ENCODE measurements at regions not wholly inside any gene's neighbourhood (a gene's known extent, or its start where the extent isn't known, plus 50 kb on each side); places are given as distances from the start of the nearest gene placed in this dataset.

GRCh38 chr14:66032800-66033199 lies 453.4 kb upstream of the CCDC196 start:
- Histone ChIP-seq H3K27ac (ENCODE audit: low read depth in 2 of 2, low read length in 1 of 2) (no peak overlapping the region), H3F3A (replicated peaks; ENCODE audit: insufficient read depth) (no peaks in the 10 kb centered on the region)
- CTCF ChIA-PET = no interaction called here

GRCh38 chr14:66036547-66036946 lies 449.6 kb upstream of the CCDC196 start:
- DNase-seq = no peak
- 10% methylated on average over 2 of the region's 2 CpGs for WGBS (ENCODE audit: low lambda C conversion rate)
- Histone ChIP-seq H3K9me3 (no peaks in the 10 kb centered on the region; the same call in 1 of the 2 replicates), H3K9ac (no peak overlapping the region), H3F3A (replicated peaks; ENCODE audit: insufficient read depth) (no peaks in the 10 kb centered on the region), H3K79me2 (ENCODE audit: insufficient read depth) (no peaks in the 10 kb centered on the region), H2AFZ (ENCODE audit: low read depth) (no peak overlapping the region), H3K27ac (ENCODE audit: low read depth in 2 of 2, low read length in 1 of 2) (no peak overlapping the region), H4K20me1 (ENCODE audit: insufficient read depth) (no peaks in the 10 kb centered on the region), H3K9me2 (no peaks in the 10 kb centered on the region), H3K27me3 (ENCODE audit: insufficient read depth) (no peaks in the 10 kb centered on the region), H3K4me3 (ENCODE audit: low read depth in 2 of 2, low read length in 1 of 2) (no peak overlapping the region), H3K4me2 (no peak overlapping the region), H3K4me1 (ENCODE audit: control insufficient read depth in 1 of 2, insufficient read depth in 2 of 2, low read depth in 1 of 2, low read length in 1 of 2) (no peaks in the 10 kb centered on the region), H3K36me3 (replicated peaks in 1 of 2; ENCODE audit: control insufficient read depth in 1 of 2, insufficient read depth in 2 of 2, low read length in 1 of 2) (no peaks in the 10 kb centered on the region)
- POLR2A ChIA-PET = no interaction called here
- no peak for TF ChIP-seq USF1 (IDR thresholded peaks at IDR 0.05; ENCODE audit: borderline replicate concordance, low read depth)
- no peak for TF ChIP-seq RAD21 (IDR thresholded peaks at IDR 0.05; ENCODE audit: low read length)
- CTCF ChIA-PET = interaction anchor here (0.8 to 1.8 kb wide), 3 partner anchors 9 to 85 kb away, joined by 3 to 6 read pairs (median 3); no protein-coding TSS in a partner anchor

More at GRCh38 chr14:66032800-66033199, 453.4 kb upstream of the CCDC196 start:
- Histone ChIP-seq H3K9me2 (no peaks in the 10 kb centered on the region), H3K9me3 (no peaks in the 10 kb centered on the region; the same call in 1 of the 2 replicates), H4K20me1 (ENCODE audit: insufficient read depth) (no peaks in the 10 kb centered on the region), H3K79me2 (ENCODE audit: insufficient read depth) (no peaks in the 10 kb centered on the region), H3K36me3 (replicated peaks in 1 of 2; ENCODE audit: control insufficient read depth in 1 of 2, insufficient read depth in 2 of 2, low read length in 1 of 2) (no peaks in the 10 kb centered on the region), H3K27me3 (ENCODE audit: insufficient read depth) (no peaks in the 10 kb centered on the region), H3K4me1 (ENCODE audit: control insufficient read depth in 1 of 2, insufficient read depth in 2 of 2, low read depth in 1 of 2, low read length in 1 of 2) (no peaks in the 10 kb centered on the region), H2AFZ (ENCODE audit: low read depth) (no peak overlapping the region), H3K4me2 (no peak overlapping the region), H3K9ac (no peak overlapping the region), H3K4me3 (ENCODE audit: low read depth in 2 of 2, low read length in 1 of 2) (no peak overlapping the region)
- TF ChIP-seq RCOR1 (IDR thresholded peaks at IDR 0.05; ENCODE audit: low read length) (no peak), GATA2 (CRISPR knock-in tag; IDR thresholded peaks at IDR 0.05) (no peak), POLR2AphosphoS5 (IDR thresholded peaks at IDR 0.05; ENCODE audit: low read depth, low read length) (no peak), YY1 (IDR thresholded peaks at IDR 0.05; ENCODE audit: low read depth) (no peak), TEAD4 (IDR thresholded peaks at IDR 0.05; ENCODE audit: borderline replicate concordance, insufficient read depth) (no peak), TCF12 (IDR thresholded peaks at IDR 0.05) (no peak), EP300 (IDR thresholded peaks at IDR 0.05; ENCODE audit: borderline replicate concordance in 1 of 2, low read depth in 1 of 2, low read length in 1 of 2) (no peak), RFX5 (IDR thresholded peaks at IDR 0.05; ENCODE audit: low read length) (no peak), JUND (IDR thresholded peaks at IDR 0.05) (no peak)
- TF ChIP-seq, protein P1, sequence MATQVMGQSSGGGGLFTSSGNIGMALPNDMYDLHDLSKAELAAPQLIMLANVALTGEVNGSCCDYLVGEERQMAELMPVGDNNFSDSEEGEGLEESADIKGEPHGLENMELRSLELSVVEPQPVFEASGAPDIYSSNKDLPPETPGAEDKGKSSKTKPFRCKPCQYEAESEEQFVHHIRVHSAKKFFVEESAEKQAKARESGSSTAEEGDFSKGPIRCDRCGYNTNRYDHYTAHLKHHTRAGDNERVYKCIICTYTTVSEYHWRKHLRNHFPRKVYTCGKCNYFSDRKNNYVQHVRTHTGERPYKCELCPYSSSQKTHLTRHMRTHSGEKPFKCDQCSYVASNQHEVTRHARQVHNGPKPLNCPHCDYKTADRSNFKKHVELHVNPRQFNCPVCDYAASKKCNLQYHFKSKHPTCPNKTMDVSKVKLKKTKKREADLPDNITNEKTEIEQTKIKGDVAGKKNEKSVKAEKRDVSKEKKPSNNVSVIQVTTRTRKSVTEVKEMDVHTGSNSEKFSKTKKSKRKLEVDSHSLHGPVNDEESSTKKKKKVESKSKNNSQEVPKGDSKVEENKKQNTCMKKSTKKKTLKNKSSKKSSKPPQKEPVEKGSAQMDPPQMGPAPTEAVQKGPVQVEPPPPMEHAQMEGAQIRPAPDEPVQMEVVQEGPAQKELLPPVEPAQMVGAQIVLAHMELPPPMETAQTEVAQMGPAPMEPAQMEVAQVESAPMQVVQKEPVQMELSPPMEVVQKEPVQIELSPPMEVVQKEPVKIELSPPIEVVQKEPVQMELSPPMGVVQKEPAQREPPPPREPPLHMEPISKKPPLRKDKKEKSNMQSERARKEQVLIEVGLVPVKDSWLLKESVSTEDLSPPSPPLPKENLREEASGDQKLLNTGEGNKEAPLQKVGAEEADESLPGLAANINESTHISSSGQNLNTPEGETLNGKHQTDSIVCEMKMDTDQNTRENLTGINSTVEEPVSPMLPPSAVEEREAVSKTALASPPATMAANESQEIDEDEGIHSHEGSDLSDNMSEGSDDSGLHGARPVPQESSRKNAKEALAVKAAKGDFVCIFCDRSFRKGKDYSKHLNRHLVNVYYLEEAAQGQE (IDR thresholded peaks at IDR 0.05; ENCODE audit: low read depth, low read length) = no peak
- no peak for DNase-seq
- POLR2A ChIA-PET = no interaction called here
- 48% methylated on average over 5 of the region's 5 CpGs for WGBS (ENCODE audit: low lambda C conversion rate)

Data from SK-N-SH (cell line).